Stimulated activated CD4-positive, alpha-beta T cell treated with anti-CD3 and anti-CD28 coated beads, Interleukin-1b, Interleukin-23, amount 100 ng/mL, for 1 hour (primary cell): ENCODE measurements at regions not wholly inside any gene's neighbourhood (a gene's known extent, or its start where the extent isn't known, plus 50 kb on each side); places are given as distances from the start of the nearest gene placed in this dataset.

ENCODE experiments used
- DNase-seq, 2 donors: peaks; one replicate each; pipeline ENCODE4 v3.0.0-alpha.2; 2020; ENCODE audit warnings: low read depth in 2 of 2

GRCh38 chr12:91922139-91922538 lies 223.5 kb downstream of the BTG1 start:
- no peak for DNase-seq

GRCh38 chr12:91921555-91921954 lies 224.1 kb downstream of the BTG1 start:
- DNase-seq, result no peak

GRCh38 chr12:91920741-91921140 lies 224.9 kb downstream of the BTG1 start:
- no peak for DNase-seq

- DNase-seq, result no peak
These were observed 225.4 kb downstream of the BTG1 start for GRCh38 chr12:91920276-91920675.

- no peak for DNase-seq
These were observed 227.2 kb downstream of the BTG1 start for GRCh38 chr12:91918431-91918830.

- no peak for DNase-seq
These were observed 230.9 kb downstream of the BTG1 start for GRCh38 chr12:91914701-91915100.

GRCh38 chr12:91913651-91914050 lies 232.0 kb downstream of the BTG1 start:
- DNase-seq, result no peak

- DNase-seq, result no peak
These were observed 232.5 kb downstream of the BTG1 start for GRCh38 chr12:91913124-91913523.

- no peak for DNase-seq
These were observed 233.5 kb downstream of the BTG1 start for GRCh38 chr12:91912178-91912577.

GRCh38 chr12:91910871-91911388 lies 234.7 kb downstream of the BTG1 start:
- DNase-seq, result no peak

GRCh38 chr12:91902860-91903683 lies 242.6 kb downstream of the BTG1 start:
- DNase-seq, result no peak

GRCh38 chr12:91901381-91902074 lies 244.1 kb downstream of the BTG1 start:
- no peak for DNase-seq

GRCh38 chr12:91900971-91901370 lies 244.7 kb downstream of the BTG1 start:
- no peak for DNase-seq

- DNase-seq, result no peak
These were observed 246.6 kb downstream of the BTG1 start for GRCh38 chr12:91899056-91899455.

GRCh38 chr12:91897025-91897515 lies 248.6 kb downstream of the BTG1 start:
- no peak for DNase-seq

- DNase-seq, result no peak
These were observed 249.2 kb downstream of the BTG1 start for GRCh38 chr12:91896286-91897024.

GRCh38 chr12:91894911-91895310 lies 250.7 kb downstream of the BTG1 start:
- DNase-seq, result no peak

- DNase-seq, result no peak
These were observed 252.2 kb downstream of the BTG1 start for GRCh38 chr12:91893476-91893875.

GRCh38 chr12:91892081-91892855 lies 253.4 kb downstream of the BTG1 start:
- no peak for DNase-seq

GRCh38 chr12:91890742-91891141 lies 254.9 kb downstream of the BTG1 start:
- no peak for DNase-seq

GRCh38 chr12:91889910-91890309 lies 255.7 kb downstream of the BTG1 start:
- no peak for DNase-seq
